GM23338 (cell line): ENCODE measurements at regions not wholly inside any gene's neighbourhood (a gene's known extent, or its start where the extent isn't known, plus 50 kb on each side); places are given as distances from the start of the nearest gene placed in this dataset.

Experiments
- ATAC-seq: fragments of 200-7000 bp; cut with Tn5 transposase; 3 replicates; pipeline ENCODE4 v1.9.1; 2020
- DNase-seq: peaks from one replicate; pipeline ENCODE4 v3.0.0-alpha.2; 2015; ENCODE audit warnings: low spot score
- H2AFZ ChIP-seq: fragments of 200-600 bp; sonication (generic); 2 replicates; pipeline ENCODE4 v1.8.0; 2016; ENCODE audit warnings: antibody characterized with exemption, mild to moderate bottlenecking, moderate library complexity
- H3F3A ChIP-seq: fragments of 200-600 bp; sonication (generic); replicated peaks from 2 replicates; pipeline ENCODE4 v1.8.0; 2017; ENCODE audit warnings: antibody characterized with exemption, mixed run types, low read depth
- H3K27ac ChIP-seq: fragments of 200-600 bp; sonication (generic); 2 replicates; pipeline ENCODE4 v1.6.1; 2016; ENCODE audit warnings: low read depth
- H3K27me3 ChIP-seq: fragments of 200-600 bp; sonication (generic); 2 replicates; pipeline ENCODE4 v1.8.0; 2016; ENCODE audit warnings: mild to moderate bottlenecking, mixed run types, moderate library complexity; ENCODE audit not compliant: insufficient read depth
- H3K36me3 ChIP-seq: fragments of 200-600 bp; sonication (generic); 2 replicates; pipeline ENCODE4 v1.8.0; 2016; ENCODE audit warnings: mild to moderate bottlenecking; ENCODE audit not compliant: insufficient read depth
- H3K4me1 ChIP-seq: fragments of 200-600 bp; sonication (generic); 2 replicates; pipeline ENCODE4 v1.8.0; 2016; ENCODE audit warnings: mild to moderate bottlenecking, moderate library complexity; ENCODE audit not compliant: insufficient read depth
- H3K4me2 ChIP-seq: fragments of 200-600 bp; sonication (generic); 2 replicates; pipeline ENCODE4 v1.7.1; 2017; ENCODE audit warnings: mixed run types
- H3K4me3 ChIP-seq: fragments of 200-600 bp; sonication (generic); 2 replicates; pipeline ENCODE4 v1.6.1; 2016; ENCODE audit warnings: mixed run types
- H3K79me2 ChIP-seq: fragments of 200-600 bp; sonication (generic); replicated peaks from 2 replicates; pipeline ENCODE4 v1.8.0; 2017; ENCODE audit warnings: mild to moderate bottlenecking; ENCODE audit not compliant: insufficient read depth
- H3K9me2 ChIP-seq: fragments of 200-600 bp; sonication (generic); 2 replicates; pipeline ENCODE4 v1.8.0; 2017; ENCODE audit not compliant: insufficient read depth
- H4K20me1 ChIP-seq: fragments of 200-600 bp; sonication (generic); replicated peaks from 2 replicates; pipeline ENCODE4 v1.8.0; 2017; ENCODE audit warnings: mild to moderate bottlenecking; ENCODE audit not compliant: insufficient read depth
- H3K27ac Mint-ChIP-seq: 2 replicates; pipeline ENCODE4 v1.8.0; 2020; ENCODE audit warnings: inconsistent platforms, mild to moderate bottlenecking, moderate library complexity, mixed read lengths
- H3K27me3 Mint-ChIP-seq: 3 replicates; pipeline ENCODE4 v1.8.0; 2022; ENCODE audit warnings: low read depth, mild to moderate bottlenecking, moderate library complexity, mixed read lengths, inconsistent platforms; ENCODE audit not compliant: insufficient read depth, poor library complexity
- H3K36me3 Mint-ChIP-seq: 3 replicates; pipeline ENCODE4 v1.8.0; 2021; ENCODE audit warnings: low read depth, mild to moderate bottlenecking, inconsistent platforms, moderate library complexity, mixed read lengths
- H3K4me1 Mint-ChIP-seq: 3 replicates; pipeline ENCODE4 v1.8.0; 2020; ENCODE audit warnings: mild to moderate bottlenecking, inconsistent platforms, mixed read lengths
- H3K4me3 Mint-ChIP-seq: 3 replicates; pipeline ENCODE4 v1.8.0; 2021; ENCODE audit warnings: moderate library complexity, mild to moderate bottlenecking, inconsistent platforms, mixed read lengths
- H3K9me3 Mint-ChIP-seq: 3 replicates; pipeline ENCODE4 v1.8.0; 2020; ENCODE audit warnings: moderate library complexity, mild to moderate bottlenecking, inconsistent platforms, mixed read lengths
- CREB1 ChIP-seq: fragments of 250-450 bp; sonication (Bioruptor Pico); IDR thresholded peaks from 2 replicates; pipeline ENCODE4 v1.5.0; 2020; ENCODE audit warnings: low read depth, mild to moderate bottlenecking, moderate library complexity
- EZH2 ChIP-seq: fragments of 200-600 bp; sonication (generic); IDR thresholded peaks from one replicate; pipeline ENCODE4 v1.8.0; 2017; ENCODE audit warnings: antibody characterized with exemption, mild to moderate bottlenecking, low read depth; ENCODE audit not compliant: unreplicated experiment
- EZH2phosphoT487 ChIP-seq: fragments of 200-600 bp; sonication (generic); IDR thresholded peaks from one replicate; pipeline ENCODE4 v1.8.1; 2018; ENCODE audit warnings: antibody characterized with exemption; ENCODE audit not compliant: unreplicated experiment
- JUNB ChIP-seq: IDR thresholded peaks from one replicate; pipeline ENCODE4 v1.6.1; 2016; ENCODE audit warnings: antibody characterized with exemption; ENCODE audit not compliant: unreplicated experiment
- NANOG ChIP-seq: IDR thresholded peaks from 2 replicates; pipeline ENCODE4 v1.6.1; 2016; ENCODE audit warnings: antibody characterized with exemption, borderline replicate concordance
- POLR2AphosphoS5 ChIP-seq: IDR thresholded peaks from 2 replicates; pipeline ENCODE4 v1.6.1; 2016; ENCODE audit warnings: antibody characterized with exemption, low read depth
- REST ChIP-seq: IDR thresholded peaks from one replicate; pipeline ENCODE4 v1.6.1; 2018; ENCODE audit warnings: antibody characterized with exemption; ENCODE audit not compliant: unreplicated experiment
- STAT1 ChIP-seq: IDR thresholded peaks from one replicate; pipeline ENCODE4 v1.6.1; 2016; ENCODE audit warnings: antibody characterized with exemption; ENCODE audit not compliant: unreplicated experiment
- ZNF114 ChIP-seq: fragments of 250-450 bp; sonication (Bioruptor Pico); IDR thresholded peaks from 2 replicates; pipeline ENCODE4 v1.5.0; 2020; ENCODE audit warnings: mild to moderate bottlenecking, moderate library complexity
- ZNF331 ChIP-seq: fragments of 250-450 bp; sonication (Bioruptor Pico); IDR thresholded peaks from 2 replicates; pipeline ENCODE4 v1.5.0; 2020; ENCODE audit warnings: low read depth, mild to moderate bottlenecking, moderate library complexity
- TF ChIP-seq, protein P1 (sequence below): IDR thresholded peaks from 2 replicates; pipeline ENCODE4 v1.6.1; 2016; ENCODE audit warnings: antibody characterized with exemption
- TF ChIP-seq, protein P2 (sequence below), 2 experiments: fragments of 200-600 bp in 1 of 2; sonication (generic) in 1 of 2; conservative IDR thresholded peaks; 2 replicates each; pipeline versions ENCODE4 v1.5.1 to v1.6.1; 2016 to 2017; ENCODE audit warnings: antibody characterized with exemption in 2 of 2, low read depth in 2 of 2, mild to moderate bottlenecking in 2 of 2, moderate library complexity in 1 of 2
- TF ChIP-seq, protein P3 (sequence below): fragments of 250-450 bp; sonication (Bioruptor Pico); IDR thresholded peaks from 2 replicates; pipeline ENCODE4 v1.5.0; 2020; ENCODE audit warnings: mild to moderate bottlenecking, moderate library complexity

DNA sequence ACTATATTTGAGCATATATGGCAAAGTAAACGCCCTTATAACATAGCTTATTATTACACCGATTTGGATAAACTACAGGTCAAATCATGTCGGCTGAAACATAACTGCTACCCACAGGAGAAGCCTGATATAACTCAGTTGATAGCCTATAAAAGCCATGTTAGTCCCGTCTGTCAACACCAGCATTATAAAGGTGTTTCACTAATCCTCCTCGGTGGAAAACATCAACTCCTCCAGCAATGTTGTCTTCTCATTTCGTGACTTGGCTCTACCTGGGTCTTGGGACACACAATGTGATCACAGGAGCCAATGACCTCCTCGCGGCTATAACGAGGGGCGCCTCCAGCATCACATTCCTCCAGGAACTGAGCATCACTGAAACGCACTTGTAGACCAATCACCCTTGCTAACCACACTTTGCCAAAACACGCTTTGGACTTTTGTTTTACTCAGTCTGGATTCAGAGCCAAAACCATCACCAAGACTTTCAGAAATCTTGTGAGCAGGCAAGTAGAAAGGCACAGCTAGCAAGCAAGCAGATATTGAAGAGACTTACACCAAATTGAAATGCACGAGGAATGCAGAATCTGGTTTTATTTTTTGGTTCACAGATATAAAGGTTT, 269.7 kb upstream of the NFE2L3 start:
- ATAC-seq = no peak
- Histone ChIP-seq H2AFZ (peak overlapping the region; percentile 59; the same call in 1 of the 2 replicates), H4K20me1 (no peaks in the 10 kb centered on the region), H3K4me1 (0 out of 2 replicates have a peak, but pooled peaks cover 3% of the 10 kb centered on the region), H3K36me3 (no peaks in the 10 kb centered on the region), H3K27me3 (no peaks in the 10 kb centered on the region), H3K9me2 (no peaks in the 10 kb centered on the region), H3K79me2 (no peaks in the 10 kb centered on the region), H3K27ac (no peak overlapping the region), H3F3A (no peaks in the 10 kb centered on the region), H3K4me2 (no peak overlapping the region), H3K4me3 (no peak overlapping the region)
- DNase-seq = no peak
- Mint-ChIP-seq H3K27me3 (peaks cover 7% of the 10 kb centered on the region), H3K4me1 (peaks cover 6% of the 10 kb centered on the region; the same call in 2 of the 3 replicates), H3K9me3 (no peaks in the 10 kb centered on the region), H3K36me3 (no peaks in the 10 kb centered on the region), H3K27ac (no peak overlapping the region), H3K4me3 (no peak overlapping the region)
- TF ChIP-seq ZNF331 (CRISPR knock-in tag) = no peak
- TF ChIP-seq REST = no peak
- no peak for TF ChIP-seq ZNF114 (CRISPR knock-in tag)
- TF ChIP-seq NANOG = no peak
- TF ChIP-seq, protein P1, sequence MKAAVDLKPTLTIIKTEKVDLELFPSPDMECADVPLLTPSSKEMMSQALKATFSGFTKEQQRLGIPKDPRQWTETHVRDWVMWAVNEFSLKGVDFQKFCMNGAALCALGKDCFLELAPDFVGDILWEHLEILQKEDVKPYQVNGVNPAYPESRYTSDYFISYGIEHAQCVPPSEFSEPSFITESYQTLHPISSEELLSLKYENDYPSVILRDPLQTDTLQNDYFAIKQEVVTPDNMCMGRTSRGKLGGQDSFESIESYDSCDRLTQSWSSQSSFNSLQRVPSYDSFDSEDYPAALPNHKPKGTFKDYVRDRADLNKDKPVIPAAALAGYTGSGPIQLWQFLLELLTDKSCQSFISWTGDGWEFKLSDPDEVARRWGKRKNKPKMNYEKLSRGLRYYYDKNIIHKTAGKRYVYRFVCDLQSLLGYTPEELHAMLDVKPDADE = no peak
- TF ChIP-seq EZH2 = no peak
- no peak for TF ChIP-seq JUNB
- TF ChIP-seq CREB1 = no peak
- no peak for TF ChIP-seq POLR2AphosphoS5
- no peak for TF ChIP-seq EZH2phosphoT487
- no peak for TF ChIP-seq STAT1
- TF ChIP-seq, protein P2, sequence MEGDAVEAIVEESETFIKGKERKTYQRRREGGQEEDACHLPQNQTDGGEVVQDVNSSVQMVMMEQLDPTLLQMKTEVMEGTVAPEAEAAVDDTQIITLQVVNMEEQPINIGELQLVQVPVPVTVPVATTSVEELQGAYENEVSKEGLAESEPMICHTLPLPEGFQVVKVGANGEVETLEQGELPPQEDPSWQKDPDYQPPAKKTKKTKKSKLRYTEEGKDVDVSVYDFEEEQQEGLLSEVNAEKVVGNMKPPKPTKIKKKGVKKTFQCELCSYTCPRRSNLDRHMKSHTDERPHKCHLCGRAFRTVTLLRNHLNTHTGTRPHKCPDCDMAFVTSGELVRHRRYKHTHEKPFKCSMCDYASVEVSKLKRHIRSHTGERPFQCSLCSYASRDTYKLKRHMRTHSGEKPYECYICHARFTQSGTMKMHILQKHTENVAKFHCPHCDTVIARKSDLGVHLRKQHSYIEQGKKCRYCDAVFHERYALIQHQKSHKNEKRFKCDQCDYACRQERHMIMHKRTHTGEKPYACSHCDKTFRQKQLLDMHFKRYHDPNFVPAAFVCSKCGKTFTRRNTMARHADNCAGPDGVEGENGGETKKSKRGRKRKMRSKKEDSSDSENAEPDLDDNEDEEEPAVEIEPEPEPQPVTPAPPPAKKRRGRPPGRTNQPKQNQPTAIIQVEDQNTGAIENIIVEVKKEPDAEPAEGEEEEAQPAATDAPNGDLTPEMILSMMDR (conservative IDR thresholded peaks at IDR 0.05; ENCODE audit: low read depth in 2 of 2) = no peak
- TF ChIP-seq, protein P3, sequence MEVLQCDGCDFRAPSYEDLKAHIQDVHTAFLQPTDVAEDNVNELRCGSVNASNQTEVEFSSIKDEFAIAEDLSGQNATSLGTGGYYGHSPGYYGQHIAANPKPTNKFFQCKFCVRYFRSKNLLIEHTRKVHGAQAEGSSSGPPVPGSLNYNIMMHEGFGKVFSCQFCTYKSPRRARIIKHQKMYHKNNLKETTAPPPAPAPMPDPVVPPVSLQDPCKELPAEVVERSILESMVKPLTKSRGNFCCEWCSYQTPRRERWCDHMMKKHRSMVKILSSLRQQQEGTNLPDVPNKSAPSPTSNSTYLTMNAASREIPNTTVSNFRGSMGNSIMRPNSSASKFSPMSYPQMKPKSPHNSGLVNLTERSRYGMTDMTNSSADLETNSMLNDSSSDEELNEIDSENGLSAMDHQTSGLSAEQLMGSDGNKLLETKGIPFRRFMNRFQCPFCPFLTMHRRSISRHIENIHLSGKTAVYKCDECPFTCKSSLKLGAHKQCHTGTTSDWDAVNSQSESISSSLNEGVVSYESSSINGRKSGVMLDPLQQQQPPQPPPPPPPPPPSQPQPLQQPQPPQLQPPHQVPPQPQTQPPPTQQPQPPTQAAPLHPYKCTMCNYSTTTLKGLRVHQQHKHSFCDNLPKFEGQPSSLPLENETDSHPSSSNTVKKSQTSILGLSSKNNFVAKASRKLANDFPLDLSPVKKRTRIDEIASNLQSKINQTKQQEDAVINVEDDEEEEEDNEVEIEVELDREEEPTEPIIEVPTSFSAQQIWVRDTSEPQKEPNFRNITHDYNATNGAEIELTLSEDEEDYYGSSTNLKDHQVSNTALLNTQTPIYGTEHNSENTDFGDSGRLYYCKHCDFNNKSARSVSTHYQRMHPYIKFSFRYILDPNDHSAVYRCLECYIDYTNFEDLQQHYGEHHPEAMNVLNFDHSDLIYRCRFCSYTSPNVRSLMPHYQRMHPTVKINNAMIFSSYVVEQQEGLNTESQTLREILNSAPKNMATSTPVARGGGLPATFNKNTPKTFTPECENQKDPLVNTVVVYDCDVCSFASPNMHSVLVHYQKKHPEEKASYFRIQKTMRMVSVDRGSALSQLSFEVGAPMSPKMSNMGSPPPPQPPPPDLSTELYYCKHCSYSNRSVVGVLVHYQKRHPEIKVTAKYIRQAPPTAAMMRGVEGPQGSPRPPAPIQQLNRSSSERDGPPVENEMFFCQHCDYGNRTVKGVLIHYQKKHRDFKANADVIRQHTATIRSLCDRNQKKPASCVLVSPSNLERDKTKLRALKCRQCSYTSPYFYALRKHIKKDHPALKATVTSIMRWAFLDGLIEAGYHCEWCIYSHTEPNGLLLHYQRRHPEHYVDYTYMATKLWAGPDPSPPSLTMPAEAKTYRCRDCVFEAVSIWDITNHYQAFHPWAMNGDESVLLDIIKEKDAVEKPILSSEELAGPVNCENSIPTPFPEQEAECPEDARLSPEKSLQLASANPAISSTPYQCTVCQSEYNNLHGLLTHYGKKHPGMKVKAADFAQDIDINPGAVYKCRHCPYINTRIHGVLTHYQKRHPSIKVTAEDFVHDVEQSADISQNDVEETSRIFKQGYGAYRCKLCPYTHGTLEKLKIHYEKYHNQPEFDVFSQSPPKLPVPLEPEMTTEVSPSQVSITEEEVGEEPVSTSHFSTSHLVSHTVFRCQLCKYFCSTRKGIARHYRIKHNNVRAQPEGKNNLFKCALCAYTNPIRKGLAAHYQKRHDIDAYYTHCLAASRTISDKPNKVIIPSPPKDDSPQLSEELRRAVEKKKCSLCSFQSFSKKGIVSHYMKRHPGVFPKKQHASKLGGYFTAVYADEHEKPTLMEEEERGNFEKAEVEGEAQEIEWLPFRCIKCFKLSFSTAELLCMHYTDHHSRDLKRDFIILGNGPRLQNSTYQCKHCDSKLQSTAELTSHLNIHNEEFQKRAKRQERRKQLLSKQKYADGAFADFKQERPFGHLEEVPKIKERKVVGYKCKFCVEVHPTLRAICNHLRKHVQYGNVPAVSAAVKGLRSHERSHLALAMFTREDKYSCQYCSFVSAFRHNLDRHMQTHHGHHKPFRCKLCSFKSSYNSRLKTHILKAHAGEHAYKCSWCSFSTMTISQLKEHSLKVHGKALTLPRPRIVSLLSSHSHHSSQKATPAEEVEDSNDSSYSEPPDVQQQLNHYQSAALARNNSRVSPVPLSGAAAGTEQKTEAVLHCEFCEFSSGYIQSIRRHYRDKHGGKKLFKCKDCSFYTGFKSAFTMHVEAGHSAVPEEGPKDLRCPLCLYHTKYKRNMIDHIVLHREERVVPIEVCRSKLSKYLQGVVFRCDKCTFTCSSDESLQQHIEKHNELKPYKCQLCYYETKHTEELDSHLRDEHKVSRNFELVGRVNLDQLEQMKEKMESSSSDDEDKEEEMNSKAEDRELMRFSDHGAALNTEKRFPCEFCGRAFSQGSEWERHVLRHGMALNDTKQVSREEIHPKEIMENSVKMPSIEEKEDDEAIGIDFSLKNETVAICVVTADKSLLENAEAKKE (CRISPR knock-in tag) = no peak
